ENCODE measurements at regions not wholly inside any gene's neighbourhood (a gene's known extent, or its start where the extent isn't known, plus 50 kb on each side); places are given as distances from the start of the nearest gene placed in this dataset.

DNA sequence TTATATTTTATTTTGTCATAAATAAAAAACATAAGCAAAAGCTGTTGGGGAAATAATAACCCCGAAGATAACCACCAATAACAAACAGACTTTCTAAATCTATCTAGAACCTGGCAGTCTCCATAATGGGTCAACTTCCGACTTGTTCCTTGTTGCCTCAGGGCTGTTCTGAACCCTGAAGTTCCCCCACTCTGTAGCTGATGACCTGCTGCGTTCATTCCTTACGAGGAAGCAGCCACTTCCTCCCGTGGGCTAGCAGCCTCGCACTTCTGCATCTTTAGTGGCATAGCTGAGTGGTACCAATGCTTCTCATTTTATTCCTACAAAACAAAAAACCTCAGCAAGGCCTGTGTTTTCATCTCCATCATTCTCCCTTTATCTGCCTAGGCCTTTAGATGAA, 103.0 kb downstream of the PLEKHG1 start:
- DNase-seq, result no peak
- no peaks in the 10 kb centered on the region for H3K27me3 ChIP-seq
- TF ChIP-seq, protein P1, sequence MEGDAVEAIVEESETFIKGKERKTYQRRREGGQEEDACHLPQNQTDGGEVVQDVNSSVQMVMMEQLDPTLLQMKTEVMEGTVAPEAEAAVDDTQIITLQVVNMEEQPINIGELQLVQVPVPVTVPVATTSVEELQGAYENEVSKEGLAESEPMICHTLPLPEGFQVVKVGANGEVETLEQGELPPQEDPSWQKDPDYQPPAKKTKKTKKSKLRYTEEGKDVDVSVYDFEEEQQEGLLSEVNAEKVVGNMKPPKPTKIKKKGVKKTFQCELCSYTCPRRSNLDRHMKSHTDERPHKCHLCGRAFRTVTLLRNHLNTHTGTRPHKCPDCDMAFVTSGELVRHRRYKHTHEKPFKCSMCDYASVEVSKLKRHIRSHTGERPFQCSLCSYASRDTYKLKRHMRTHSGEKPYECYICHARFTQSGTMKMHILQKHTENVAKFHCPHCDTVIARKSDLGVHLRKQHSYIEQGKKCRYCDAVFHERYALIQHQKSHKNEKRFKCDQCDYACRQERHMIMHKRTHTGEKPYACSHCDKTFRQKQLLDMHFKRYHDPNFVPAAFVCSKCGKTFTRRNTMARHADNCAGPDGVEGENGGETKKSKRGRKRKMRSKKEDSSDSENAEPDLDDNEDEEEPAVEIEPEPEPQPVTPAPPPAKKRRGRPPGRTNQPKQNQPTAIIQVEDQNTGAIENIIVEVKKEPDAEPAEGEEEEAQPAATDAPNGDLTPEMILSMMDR (IDR thresholded peaks at IDR 0.05), result no peak
- TF ChIP-seq POLR2A (IDR thresholded peaks at IDR 0.05), result no peak
- intact Hi-C loops (cut with DNase I), result no loop called here
- no peak overlapping the region for H3K4me3 ChIP-seq (replicated peaks in 1 of 3)
- no peaks in the 10 kb centered on the region for H3K36me3 ChIP-seq
- H3K9me3 ChIP-seq, result no peaks in the 10 kb centered on the region
- 68 to 85% methylated on average over 6 of the region's 6 CpGs for WGBS, 2 donors
- H3K27ac ChIP-seq, result no peak overlapping the region
- H3K4me1 ChIP-seq, result peaks cover 4 to 14% of the 10 kb centered on the region in 2 donors

DNA sequence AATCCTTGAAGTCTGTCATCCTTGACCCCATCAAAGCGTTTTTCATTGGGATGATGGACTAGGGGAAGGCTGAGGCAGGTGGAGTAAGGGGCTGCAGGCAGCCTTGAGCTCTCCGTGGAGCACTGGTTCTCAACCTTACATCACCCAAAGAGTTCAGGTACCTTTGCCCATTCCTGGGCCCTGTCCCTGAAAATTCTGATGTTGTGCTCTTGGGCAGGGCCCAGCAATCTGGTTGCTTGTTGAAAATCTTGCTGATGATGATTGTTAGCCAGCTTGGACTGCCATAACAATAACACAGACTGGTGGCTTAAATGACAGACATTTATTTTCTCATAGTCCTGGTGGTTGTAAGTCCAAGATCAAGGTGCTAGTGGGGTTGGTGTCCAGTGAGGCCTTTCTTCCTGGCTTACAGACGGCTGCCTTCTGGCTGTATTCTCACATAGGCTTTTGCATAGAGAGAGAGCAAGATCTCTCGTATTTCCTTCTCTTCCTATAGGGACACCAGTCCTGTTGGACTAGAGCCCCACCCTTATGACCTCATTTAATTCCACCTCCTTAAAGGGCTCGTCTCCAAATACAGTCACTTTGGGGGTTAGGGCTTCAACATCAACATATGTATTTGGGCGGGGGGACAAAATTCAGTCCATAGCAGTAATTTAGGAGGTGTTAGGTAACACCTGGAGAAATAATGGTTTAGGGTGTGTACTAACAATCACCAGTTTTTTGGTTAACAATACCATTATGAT, 104.9 kb downstream of the PLEKHG1 start:
- Histone ChIP-seq H3K36me3 (no peaks in the 10 kb centered on the region), H3K4me3 (replicated peaks in 1 of 3) (no peak overlapping the region), H3K27ac (no peak overlapping the region), H3K27me3 (no peaks in the 10 kb centered on the region), H3K4me1 (peaks cover 4 to 16% of the 10 kb centered on the region in 2 donors), H3K9me3 (no peaks in the 10 kb centered on the region)
- 90 to 94% methylated on average over 6 of the region's 6 CpGs for WGBS, 2 donors
- intact Hi-C loops (cut with DNase I), result no loop called here
- TF ChIP-seq, protein P1 (IDR thresholded peaks at IDR 0.05), result no peak
- no peak for TF ChIP-seq POLR2A (IDR thresholded peaks at IDR 0.05)
- no peak for DNase-seq

DNA sequence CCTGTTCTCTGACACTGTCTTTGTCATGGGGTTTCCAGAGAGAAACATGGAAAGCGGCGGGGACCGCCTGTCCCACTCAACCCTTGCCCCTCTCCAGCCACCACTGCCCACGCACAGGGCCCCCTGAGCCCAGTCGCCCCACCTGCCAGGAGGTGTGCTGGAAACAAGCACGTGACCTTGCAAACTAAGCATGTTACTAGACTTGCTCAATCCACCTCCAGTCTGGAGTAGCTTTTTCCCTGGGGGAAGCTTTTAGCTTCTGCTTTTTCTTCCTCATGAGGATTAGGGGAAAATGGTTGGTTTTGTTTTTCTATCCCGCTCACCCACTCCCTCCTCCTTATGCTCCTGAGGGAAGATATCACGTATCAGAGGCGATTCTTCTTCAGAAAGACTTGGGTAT, 105.7 kb downstream of the PLEKHG1 start:
- intact Hi-C loops (cut with DNase I), result no loop called here
- Histone ChIP-seq H3K4me3 (replicated peaks in 1 of 3) (no peak overlapping the region), H3K36me3 (no peaks in the 10 kb centered on the region), H3K9me3 (no peaks in the 10 kb centered on the region), H3K27me3 (no peaks in the 10 kb centered on the region), H3K4me1 (peaks cover 4 to 16% of the 10 kb centered on the region in 2 donors), H3K27ac (no peak overlapping the region)
- TF ChIP-seq POLR2A (IDR thresholded peaks at IDR 0.05), result no peak
- TF ChIP-seq, protein P1 (IDR thresholded peaks at IDR 0.05), result no peak
- WGBS, 2 donors, result 82 to 85% methylated on average over 9 of the region's 9 CpGs
- DNase-seq, result no peak

DNA sequence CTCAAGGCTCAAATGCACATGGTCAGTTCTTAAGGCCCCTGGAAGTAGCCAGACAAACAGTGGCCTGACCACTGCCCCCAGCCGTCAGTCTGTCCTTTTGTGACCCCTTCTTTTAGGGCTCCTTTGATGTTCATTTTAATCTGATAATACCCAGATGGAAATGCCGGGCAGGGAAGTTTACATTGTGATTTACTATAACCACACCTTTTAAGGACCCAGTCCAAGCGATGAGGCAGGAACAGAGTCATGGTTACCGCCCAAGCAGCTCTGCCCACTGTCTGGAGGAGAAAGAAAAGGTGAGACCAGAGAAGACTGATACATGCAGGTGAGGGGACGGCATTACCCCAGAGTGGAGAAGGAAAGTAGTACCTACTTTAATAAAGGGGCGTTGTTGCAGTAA, 110.6 kb downstream of the PLEKHG1 start:
- 79 to 93% methylated on average over 6 of the region's 6 CpGs for WGBS, 2 donors
- no peaks in the 10 kb centered on the region for H3K27me3 ChIP-seq
- H3K36me3 ChIP-seq, result no peaks in the 10 kb centered on the region
- DNase-seq, result no peak
- TF ChIP-seq, protein P1 (IDR thresholded peaks at IDR 0.05), result no peak
- TF ChIP-seq POLR2A (IDR thresholded peaks at IDR 0.05), result no peak
- no peaks in the 10 kb centered on the region for H3K9me3 ChIP-seq
- peaks cover 0 to 8% of the 10 kb centered on the region in 2 donors for H3K4me1 ChIP-seq
- intact Hi-C loops (cut with DNase I), result no loop called here
- H3K4me3 ChIP-seq (replicated peaks in 1 of 3), result no peak overlapping the region
- no peak overlapping the region for H3K27ac ChIP-seq

DNA sequence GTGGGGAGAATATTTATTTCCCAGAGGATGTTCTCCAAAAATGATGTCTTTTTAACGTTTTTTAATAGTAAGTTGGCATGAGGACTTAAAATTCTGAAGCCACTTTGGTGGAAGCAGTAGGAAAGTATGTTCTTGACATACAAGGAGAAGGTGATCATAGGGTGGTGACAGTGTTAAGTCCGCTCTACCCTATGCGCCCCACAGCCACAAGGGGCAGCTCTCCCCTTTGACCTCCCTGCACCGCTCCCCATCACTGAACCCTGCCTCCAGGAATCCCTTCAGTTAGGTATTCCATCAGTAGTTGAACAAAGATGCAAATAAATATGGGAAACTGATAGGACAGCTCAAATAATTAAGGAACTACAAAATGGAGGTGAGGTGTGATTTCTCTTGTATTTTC, 111.4 kb downstream of the PLEKHG1 start:
- H3K4me1 ChIP-seq, result peaks cover 0 to 8% of the 10 kb centered on the region in 2 donors
- WGBS, 2 donors, result 90 to 94% methylated on average over 4 of the region's 4 CpGs
- no peaks in the 10 kb centered on the region for H3K9me3 ChIP-seq
- H3K36me3 ChIP-seq, result no peaks in the 10 kb centered on the region
- H3K4me3 ChIP-seq (replicated peaks in 1 of 3), result no peak overlapping the region
- no peaks in the 10 kb centered on the region for H3K27me3 ChIP-seq
- no peak overlapping the region for H3K27ac ChIP-seq
- intact Hi-C loops (cut with DNase I), result no loop called here
- no peak for DNase-seq
- TF ChIP-seq, protein P1 (IDR thresholded peaks at IDR 0.05), result no peak
- no peak for TF ChIP-seq POLR2A (IDR thresholded peaks at IDR 0.05)
